Peyer's patch (tissue), 4 donors: ENCODE measurements at regions not wholly inside any gene's neighbourhood (a gene's known extent, or its start where the extent isn't known, plus 50 kb on each side); places are given as distances from the start of the nearest gene placed in this dataset.

Experiments
- DNase-seq, 3 donors: peaks; one replicate each; pipeline ENCODE4 v3.0.0-alpha.2; 2017 to 2019
- H3K27ac ChIP-seq, 4 donors: fragments of 200-600 bp; sonication (generic); one replicate each; pipeline ENCODE4 v1.5.1; 2016 to 2019
- H3K27me3 ChIP-seq, 2 donors: fragments of 200-600 bp; sonication (generic); one replicate each; pipeline ENCODE4 v1.5.1; 2019
- H3K36me3 ChIP-seq, 3 donors: fragments of 200-600 bp; sonication (generic); one replicate each; pipeline ENCODE4 v1.5.1; 2016 to 2019
- H3K4me1 ChIP-seq, 4 donors: fragments of 200-600 bp; sonication (generic); one replicate each; pipeline ENCODE4 v1.5.1; 2016 to 2019
- H3K4me3 ChIP-seq, 4 donors: fragments of 200-600 bp; sonication (generic); 1 replicate in 3 of 4; 2 replicates in 1 of 4; pipeline ENCODE4 v1.5.1; 2016 to 2019; ENCODE audit warnings: mild to moderate bottlenecking in 1 of 4
- H3K9me3 ChIP-seq, 4 donors: fragments of 200-600 bp; sonication (generic); one replicate each; pipeline ENCODE4 v1.5.1; 2016 to 2019; ENCODE audit warnings: mild to moderate bottlenecking in 1 of 4
- CTCF ChIP-seq, 6 experiments: fragments of 450-650 bp in 4 of 6; fragments of 200-600 bp in 2 of 6; sonication (generic) in 1 of 6; IDR thresholded peaks; one replicate each; pipeline ENCODE4 v1.5.1; 2017 to 2019; ENCODE audit warnings: antibody characterized with exemption in 6 of 6, mild to moderate bottlenecking in 3 of 6, moderate library complexity in 1 of 6
- POLR2A ChIP-seq, 2 donors: fragments of 450-650 bp; IDR thresholded peaks; one replicate each; pipeline ENCODE4 v1.5.1; 2017; ENCODE audit warnings: antibody characterized with exemption in 2 of 2, mild to moderate bottlenecking in 2 of 2, moderate library complexity in 2 of 2

- DNase-seq: no peak
- no peaks in the 10 kb centered on the region for H3K27me3 ChIP-seq
- no peak for TF ChIP-seq POLR2A (IDR thresholded peaks at IDR 0.05)
- no peak for TF ChIP-seq CTCF (IDR thresholded peaks at IDR 0.05)
- no peaks in the 10 kb centered on the region for H3K9me3 ChIP-seq
- no peak overlapping the region for H3K27ac ChIP-seq
- H3K36me3 ChIP-seq: no peaks in the 10 kb centered on the region
- no peaks in the 10 kb centered on the region for H3K4me1 ChIP-seq
- H3K4me3 ChIP-seq: no peak overlapping the region
These were observed 141.1 kb upstream of the HNMT start for GRCh38 chr2:137823196-137823595.

- Histone ChIP-seq H3K27me3 (no peaks in the 10 kb centered on the region), H3K9me3 (no peaks in the 10 kb centered on the region), H3K4me1 (no peaks in the 10 kb centered on the region), H3K27ac (no peak overlapping the region), H3K36me3 (no peaks in the 10 kb centered on the region), H3K4me3 (no peak overlapping the region)
- TF ChIP-seq POLR2A (IDR thresholded peaks at IDR 0.05): no peak
- DNase-seq: no peak
These were observed 139.8 kb upstream of the HNMT start for GRCh38 chr2:137824501-137824900.

GRCh38 chr2:137826373-137827372 lies 137.6 kb upstream of the HNMT start:
- TF ChIP-seq CTCF (IDR thresholded peaks at IDR 0.05) (no peak), POLR2A (IDR thresholded peaks at IDR 0.05) (no peak)
- no peak overlapping the region for H3K27ac ChIP-seq
- no peaks in the 10 kb centered on the region for H3K27me3 ChIP-seq

GRCh38 chr2:137828624-137829023 lies 135.6 kb upstream of the HNMT start:
- no peak overlapping the region for H3K27ac ChIP-seq
- TF ChIP-seq POLR2A (IDR thresholded peaks at IDR 0.05) (no peak), CTCF (IDR thresholded peaks at IDR 0.05) (no peak)
- no peaks in the 10 kb centered on the region for H3K27me3 ChIP-seq
- no peaks in the 10 kb centered on the region for H3K4me1 ChIP-seq
- H3K9me3 ChIP-seq: no peaks in the 10 kb centered on the region
- no peaks in the 10 kb centered on the region for H3K36me3 ChIP-seq
- H3K4me3 ChIP-seq: no peak overlapping the region
- DNase-seq: no peak

More at GRCh38 chr2:137826373-137827372, 137.6 kb upstream of the HNMT start:
- no peak overlapping the region for H3K4me3 ChIP-seq
- no peak for DNase-seq
- H3K4me1 ChIP-seq: no peaks in the 10 kb centered on the region
- H3K36me3 ChIP-seq: no peaks in the 10 kb centered on the region
- H3K9me3 ChIP-seq: no peaks in the 10 kb centered on the region

- no peak overlapping the region for H3K4me3 ChIP-seq
- H3K27me3 ChIP-seq: no peaks in the 10 kb centered on the region
- TF ChIP-seq CTCF (IDR thresholded peaks at IDR 0.05) (no peak), POLR2A (IDR thresholded peaks at IDR 0.05) (no peak)
- H3K9me3 ChIP-seq: no peaks in the 10 kb centered on the region
- no peak for DNase-seq
- H3K36me3 ChIP-seq: no peaks in the 10 kb centered on the region
- H3K4me1 ChIP-seq: no peaks in the 10 kb centered on the region
- no peak overlapping the region for H3K27ac ChIP-seq
These were observed 135.0 kb upstream of the HNMT start for GRCh38 chr2:137829251-137829650.

GRCh38 chr2:137834760-137835379 lies 129.4 kb upstream of the HNMT start:
- DNase-seq: no peak

More at GRCh38 chr2:137834760-137835379, 129.4 kb upstream of the HNMT start:
- Histone ChIP-seq H3K4me1 (no peaks in the 10 kb centered on the region), H3K27ac (no peak overlapping the region), H3K4me3 (no peak overlapping the region), H3K36me3 (no peaks in the 10 kb centered on the region), H3K9me3 (no peaks in the 10 kb centered on the region), H3K27me3 (no peaks in the 10 kb centered on the region)
- no peak for TF ChIP-seq CTCF (IDR thresholded peaks at IDR 0.05)
- no peak for TF ChIP-seq POLR2A (IDR thresholded peaks at IDR 0.05)
